K562 (cell line): ENCODE measurements at regions not wholly inside any gene's neighbourhood (a gene's known extent, or its start where the extent isn't known, plus 50 kb on each side); places are given as distances from the start of the nearest gene placed in this dataset.

Experiments used
- ATAC-seq: fragments of 200-7000 bp; cut with Tn5 transposase; 3 replicates; pipeline ENCODE4 v1.9.1; 2020; ENCODE audit warnings: moderate library complexity
- BruUV-seq: library from RNA; stranded (reverse); fragments of 400-500 nt; replicated peaks from 2 replicates; lab custom pipeline; 2021; lab: Mats Ljungman, UMichigan
- CTCF ChIA-PET: fragments of 300-600 bp; formaldehyde crosslinking; extraction: SDS; loops from one replicate; lab custom pipeline; 2021; ENCODE audit warnings: low intra/inter-chr PET ratio; lab: Yijun Ruan, JAX
- POLR2A ChIA-PET: fragments of 300-600, 350-650 bp; sonication (Branson Sonifier 250); formaldehyde crosslinking; extraction: SDS; loops from one replicate; lab custom pipeline; 2021; ENCODE audit warnings: antibody characterized with exemption, inconsistent platforms; lab: Yijun Ruan, JAX
- DNase-seq, 4 experiments: peaks; one replicate each; pipeline versions ENCODE4 v3.0.0 to v3.0.0-alpha.2; 2011 to 2018; ENCODE audit warnings: low spot score in 3 of 4, mixed read lengths in 3 of 4; ENCODE audit errors: extremely low read depth in 1 of 4
- FAIRE-seq: peaks from 2 replicates; lab custom pipeline; 2011; peaks lifted over from hg19 to GRCh38; lab: Jason Lieb, UNC
- H2AFZ ChIP-seq: 2 replicates; pipeline ENCODE4 v1.6.0; 2011; ENCODE audit warnings: low read depth, low read length, control low read depth, inconsistent platforms
- H3K27ac ChIP-seq: fragments of 200-600 bp; 3 replicates; pipeline ENCODE4 v1.8.0; 2011; ENCODE audit warnings: low read depth, mild to moderate bottlenecking, control low read depth, inconsistent platforms, low read length, moderate library complexity, mixed read lengths; ENCODE audit errors: extremely low read depth
- H3K27me3 ChIP-seq, 2 experiments: fragments of 300-600 bp in 1 of 2; 2 replicates in 1 of 2; 3 replicates in 1 of 2; pipeline versions ENCODE4 v1.6.0 to v1.8.0; 2011; ENCODE audit warnings: inconsistent platforms in 2 of 2, low read length in 2 of 2, mild to moderate bottlenecking in 1 of 2, mixed read lengths in 1 of 2, moderate library complexity in 1 of 2; ENCODE audit not compliant: control insufficient read depth in 2 of 2, insufficient read depth in 2 of 2
- H3K36me3 ChIP-seq: fragments of 300-600 bp; 3 replicates; pipeline ENCODE4 v1.8.0; 2011; ENCODE audit warnings: mild to moderate bottlenecking, low read length, inconsistent platforms; ENCODE audit not compliant: control insufficient read depth, insufficient read depth
- H3K4me1 ChIP-seq, 2 experiments: fragments of 200-600 bp in 1 of 2; replicated peaks in 1 of 2; 2 replicates in 1 of 2; 3 replicates in 1 of 2; pipeline versions ENCODE4 v1.5.1 to v1.8.0; 2011; ENCODE audit warnings: inconsistent platforms in 2 of 2, low read length in 2 of 2, mild to moderate bottlenecking in 1 of 2, mixed read lengths in 1 of 2, moderate library complexity in 1 of 2; ENCODE audit not compliant: control insufficient read depth in 2 of 2, insufficient read depth in 2 of 2
- H3K4me2 ChIP-seq: 2 replicates; pipeline ENCODE4 v1.6.1; 2011; ENCODE audit warnings: low read length, control low read depth, inconsistent platforms, mixed read lengths; ENCODE audit not compliant: insufficient read depth
- H3K4me3 ChIP-seq: fragments of 200-600 bp; sonication (generic), shearing (Covaris generic); 2 replicates; pipeline ENCODE4 v1.5.1; 2016; ENCODE audit warnings: control low read depth, inconsistent platforms
- H3K79me2 ChIP-seq: fragments of 200-600 bp; 3 replicates; pipeline ENCODE4 v1.8.0; 2011; ENCODE audit warnings: low read length, inconsistent platforms; ENCODE audit not compliant: control insufficient read depth, insufficient read depth
- H3K9ac ChIP-seq, 2 experiments: 2 replicates each; pipeline versions ENCODE4 v1.6.0 to v1.6.1; 2011; ENCODE audit warnings: low read depth in 2 of 2, low read length in 2 of 2, control low read depth in 1 of 2, inconsistent platforms in 1 of 2, mild to moderate bottlenecking in 1 of 2, mixed read lengths in 1 of 2; ENCODE audit not compliant: insufficient read depth in 1 of 2
- H3K9me1 ChIP-seq: one replicate; pipeline ENCODE4 v1.6.0; 2011; ENCODE audit warnings: inconsistent platforms, mild to moderate bottlenecking, low read length, moderate library complexity; ENCODE audit not compliant: control insufficient read depth, insufficient read depth
- H3K9me3 ChIP-seq: replicated peaks from 2 replicates; pipeline ENCODE4 v1.5.1; 2011; ENCODE audit warnings: low read depth, low read length, inconsistent platforms; ENCODE audit not compliant: control insufficient read depth, insufficient read depth
- H4K20me1 ChIP-seq: replicated peaks from 2 replicates; pipeline ENCODE4 v1.6.1; 2011; ENCODE audit warnings: low read length, inconsistent platforms, mixed read lengths; ENCODE audit not compliant: control insufficient read depth, insufficient read depth
- BRD9 ChIP-seq: fragments of 450-650 bp; IDR thresholded peaks from 2 replicates; pipeline ENCODE4 v1.6.1; 2018; ENCODE audit warnings: low read depth; ENCODE audit not compliant: partially characterized antibody
- COPS2 ChIP-seq: fragments of 450-650 bp; conservative IDR thresholded peaks from 2 replicates; pipeline ENCODE4 v1.6.1; 2016; ENCODE audit warnings: mild to moderate bottlenecking, moderate library complexity
- ETS2 ChIP-seq: IDR thresholded peaks from 2 replicates; pipeline ENCODE4 v1.6.1; 2016; ENCODE audit warnings: borderline replicate concordance, missing genetic modification characterization, mild to moderate bottlenecking, moderate library complexity, missing compliant biosample characterization; ENCODE audit not compliant: poor library complexity, severe bottlenecking
- HDGF ChIP-seq: fragments of 450-650 bp; IDR thresholded peaks from 2 replicates; pipeline ENCODE4 v1.6.1; 2016
- MED1 ChIP-seq: sonication (generic); formaldehyde crosslinking; IDR thresholded peaks from 2 replicates; pipeline ENCODE4 v1.8.1; 2023; ENCODE audit warnings: missing genetic modification reagents, borderline replicate concordance
- MTA2 ChIP-seq: fragments of 450-650 bp; IDR thresholded peaks from 2 replicates; pipeline ENCODE4 v1.6.1; 2016; ENCODE audit warnings: low read depth
- NCOA4 ChIP-seq: fragments of 450-650 bp; IDR thresholded peaks from 2 replicates; pipeline ENCODE4 v1.6.1; 2018; ENCODE audit warnings: mild to moderate bottlenecking; ENCODE audit not compliant: partially characterized antibody
- SMAD3 ChIP-seq: fragments of 450-650 bp; formaldehyde crosslinking; conservative IDR thresholded peaks from 2 replicates; pipeline ENCODE4 v1.4.0; 2020; ENCODE audit warnings: mild to moderate bottlenecking
- ZBTB8A ChIP-seq: fragments of 450-650 bp; IDR thresholded peaks from 2 replicates; pipeline ENCODE4 v1.6.1; 2018; ENCODE audit warnings: mild to moderate bottlenecking, moderate library complexity; ENCODE audit not compliant: partially characterized antibody
- ZNF717 ChIP-seq: fragments of 250-450 bp; sonication (Bioruptor Pico); IDR thresholded peaks from 2 replicates; pipeline ENCODE4 v1.5.0; 2021
- WGBS: fragments of 100-300 bp; shearing (Covaris generic); methylation state at CpG from one replicate; pipeline ENCODE4 v1.1.6; 2016; ENCODE audit warnings: low coverage, mixed read lengths; ENCODE audit not compliant: insufficient coverage; ENCODE audit errors: missing lambda C conversion rate; 5-methylcytosine and 5-hydroxymethylcytosine counted together
- in situ Hi-C: fragments of 300-500 bp; cut with MboI; formaldehyde crosslinking; loops from 4 replicates; pipeline ENCODE4 v1.15.0; 2018; ENCODE audit warnings: inconsistent platforms, mixed read lengths
- intact Hi-C: fragments of 100-400 bp; cut with micrococcal nuclease; formaldehyde crosslinking; loops from 2 replicates; pipeline ENCODE4 v1.14.2; 2022
- TF ChIP-seq, protein P1 (sequence below), 2 experiments: fragments of 450-650 bp; conservative IDR thresholded peaks; 2 replicates each; pipeline ENCODE4 v1.6.1; 2017; ENCODE audit warnings: mild to moderate bottlenecking in 2 of 2, moderate library complexity in 2 of 2
- TF ChIP-seq, protein P2 (sequence below): fragments of 250-450 bp; sonication (Bioruptor Pico); IDR thresholded peaks from 2 replicates; pipeline ENCODE4 v1.4.0; 2020; ENCODE audit warnings: mild to moderate bottlenecking, moderate library complexity
- TF ChIP-seq, protein P3 (sequence below): fragments of 250-450 bp; sonication (Bioruptor Pico); IDR thresholded peaks from 2 replicates; pipeline ENCODE4 v1.4.0; 2020; ENCODE audit warnings: mild to moderate bottlenecking
- TF ChIP-seq, protein P4 (sequence below): fragments of 450-650 bp; conservative IDR thresholded peaks from 2 replicates; pipeline ENCODE4 v1.6.1; 2016; ENCODE audit warnings: missing genetic modification characterization, low read depth, mild to moderate bottlenecking, control low read depth, missing compliant biosample characterization

DNA sequence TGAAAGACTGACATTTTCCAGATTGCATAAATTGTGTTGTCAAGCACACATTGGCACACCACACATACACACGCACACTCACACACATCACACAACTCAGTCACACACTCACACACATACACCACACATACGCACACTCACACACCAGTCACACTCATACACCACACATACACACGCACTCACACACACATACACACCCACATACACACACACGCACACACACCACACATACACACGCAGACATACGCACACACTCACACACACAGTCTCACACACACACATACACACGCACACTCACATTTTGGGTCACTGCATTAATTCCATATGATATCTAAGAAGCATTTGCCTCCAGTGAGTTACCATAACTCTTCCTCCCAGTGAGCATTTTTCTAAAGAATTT lies 578.3 kb upstream of the FRG1 start (continued):
- TF ChIP-seq, protein P1, sequence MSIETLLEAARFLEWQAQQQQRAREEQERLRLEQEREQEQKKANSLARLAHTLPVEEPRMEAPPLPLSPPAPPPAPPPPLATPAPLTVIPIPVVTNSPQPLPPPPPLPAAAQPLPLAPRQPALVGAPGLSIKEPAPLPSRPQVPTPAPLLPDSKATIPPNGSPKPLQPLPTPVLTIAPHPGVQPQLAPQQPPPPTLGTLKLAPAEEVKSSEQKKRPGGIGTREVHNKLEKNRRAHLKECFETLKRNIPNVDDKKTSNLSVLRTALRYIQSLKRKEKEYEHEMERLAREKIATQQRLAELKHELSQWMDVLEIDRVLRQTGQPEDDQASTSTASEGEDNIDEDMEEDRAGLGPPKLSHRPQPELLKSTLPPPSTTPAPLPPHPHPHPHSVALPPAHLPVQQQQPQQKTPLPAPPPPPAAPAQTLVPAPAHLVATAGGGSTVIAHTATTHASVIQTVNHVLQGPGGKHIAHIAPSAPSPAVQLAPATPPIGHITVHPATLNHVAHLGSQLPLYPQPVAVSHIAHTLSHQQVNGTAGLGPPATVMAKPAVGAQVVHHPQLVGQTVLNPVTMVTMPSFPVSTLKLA (conservative IDR thresholded peaks at IDR 0.05): no peak
- TF ChIP-seq, all 486 proteins: peak for 0

DNA sequence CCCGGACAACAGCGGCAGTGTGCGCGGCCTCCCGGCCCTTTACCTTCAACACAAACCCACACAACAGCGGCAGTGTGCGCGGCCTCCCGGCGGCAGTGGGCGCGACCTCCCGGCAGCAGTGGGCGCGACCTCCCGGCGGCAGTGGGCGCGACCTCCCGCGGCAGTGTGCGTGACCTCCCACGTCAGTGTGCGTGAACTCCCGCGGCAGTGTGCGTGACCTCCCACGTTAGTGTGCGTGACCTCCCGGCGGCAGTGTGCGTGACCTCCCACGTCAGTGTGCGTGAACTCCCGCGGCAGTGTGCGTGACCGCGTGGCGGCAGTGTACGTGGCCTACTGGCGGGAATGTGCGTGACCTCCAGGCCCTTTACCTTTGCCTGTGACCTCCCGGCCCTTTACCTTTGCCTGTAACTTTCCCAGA lies 576.6 kb upstream of the FRG1 start:
- intact Hi-C loops (no loop called here), in situ Hi-C loops (no loop called here)
- H3K36me3 ChIP-seq: no peaks in the 10 kb centered on the region
- H3K9ac ChIP-seq: no peak overlapping the region
- H3K9me1 ChIP-seq: no peaks in the 10 kb centered on the region
- FAIRE-seq (no peak), DNase-seq (no peak), ATAC-seq (no peak)
- no peak overlapping the region for H3K4me3 ChIP-seq
- ChIA-PET POLR2A (no interaction called here), CTCF (no interaction called here)
- H2AFZ ChIP-seq: no peak overlapping the region
- H3K79me2 ChIP-seq: no peaks in the 10 kb centered on the region
- no peaks in the 10 kb centered on the region for H4K20me1 ChIP-seq
- H3K27me3 ChIP-seq: no peaks in the 10 kb centered on the region
- H3K9me3 ChIP-seq: no peaks in the 10 kb centered on the region
- H3K4me1 ChIP-seq: no peaks in the 10 kb centered on the region
- no peak overlapping the region for H3K4me2 ChIP-seq
- WGBS: 26% methylated on average over 21 of the region's 44 CpGs
- H3K27ac ChIP-seq: no peak overlapping the region
- BruUV-seq: no TSS peak
- TF ChIP-seq MTA2 (no peak), SMAD3 (CRISPR knock-in tag) (no peak), HDGF (no peak), ZNF717 (CRISPR knock-in tag) (no peak), NCOA4 (no peak), BRD9 (no peak), ETS2 (tag) (no peak), ZBTB8A (no peak), MED1 (CRISPR knock-in tag) (no peak), COPS2 (no peak)
- TF ChIP-seq, protein P2, sequence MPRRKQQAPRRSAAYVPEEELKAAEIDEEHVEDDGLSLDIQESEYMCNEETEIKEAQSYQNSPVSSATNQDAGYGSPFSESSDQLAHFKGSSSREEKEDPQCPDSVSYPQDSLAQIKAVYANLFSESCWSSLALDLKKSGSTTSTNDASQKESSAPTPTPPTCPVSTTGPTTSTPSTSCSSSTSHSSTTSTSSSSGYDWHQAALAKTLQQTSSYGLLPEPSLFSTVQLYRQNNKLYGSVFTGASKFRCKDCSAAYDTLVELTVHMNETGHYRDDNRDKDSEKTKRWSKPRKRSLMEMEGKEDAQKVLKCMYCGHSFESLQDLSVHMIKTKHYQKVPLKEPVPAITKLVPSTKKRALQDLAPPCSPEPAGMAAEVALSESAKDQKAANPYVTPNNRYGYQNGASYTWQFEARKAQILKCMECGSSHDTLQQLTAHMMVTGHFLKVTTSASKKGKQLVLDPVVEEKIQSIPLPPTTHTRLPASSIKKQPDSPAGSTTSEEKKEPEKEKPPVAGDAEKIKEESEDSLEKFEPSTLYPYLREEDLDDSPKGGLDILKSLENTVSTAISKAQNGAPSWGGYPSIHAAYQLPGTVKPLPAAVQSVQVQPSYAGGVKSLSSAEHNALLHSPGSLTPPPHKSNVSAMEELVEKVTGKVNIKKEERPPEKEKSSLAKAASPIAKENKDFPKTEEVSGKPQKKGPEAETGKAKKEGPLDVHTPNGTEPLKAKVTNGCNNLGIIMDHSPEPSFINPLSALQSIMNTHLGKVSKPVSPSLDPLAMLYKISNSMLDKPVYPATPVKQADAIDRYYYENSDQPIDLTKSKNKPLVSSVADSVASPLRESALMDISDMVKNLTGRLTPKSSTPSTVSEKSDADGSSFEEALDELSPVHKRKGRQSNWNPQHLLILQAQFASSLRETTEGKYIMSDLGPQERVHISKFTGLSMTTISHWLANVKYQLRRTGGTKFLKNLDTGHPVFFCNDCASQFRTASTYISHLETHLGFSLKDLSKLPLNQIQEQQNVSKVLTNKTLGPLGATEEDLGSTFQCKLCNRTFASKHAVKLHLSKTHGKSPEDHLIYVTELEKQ (CRISPR knock-in tag): no peak
- TF ChIP-seq, protein P3, sequence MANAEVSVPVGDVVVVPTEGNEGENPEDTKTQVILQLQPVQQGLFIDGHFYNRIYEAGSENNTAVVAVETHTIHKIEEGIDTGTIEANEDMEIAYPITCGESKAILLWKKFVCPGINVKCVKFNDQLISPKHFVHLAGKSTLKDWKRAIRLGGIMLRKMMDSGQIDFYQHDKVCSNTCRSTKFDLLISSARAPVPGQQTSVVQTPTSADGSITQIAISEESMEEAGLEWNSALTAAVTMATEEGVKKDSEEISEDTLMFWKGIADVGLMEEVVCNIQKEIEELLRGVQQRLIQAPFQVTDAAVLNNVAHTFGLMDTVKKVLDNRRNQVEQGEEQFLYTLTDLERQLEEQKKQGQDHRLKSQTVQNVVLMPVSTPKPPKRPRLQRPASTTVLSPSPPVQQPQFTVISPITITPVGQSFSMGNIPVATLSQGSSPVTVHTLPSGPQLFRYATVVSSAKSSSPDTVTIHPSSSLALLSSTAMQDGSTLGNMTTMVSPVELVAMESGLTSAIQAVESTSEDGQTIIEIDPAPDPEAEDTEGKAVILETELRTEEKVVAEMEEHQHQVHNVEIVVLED (CRISPR knock-in tag): no peak
- TF ChIP-seq, protein P4, sequence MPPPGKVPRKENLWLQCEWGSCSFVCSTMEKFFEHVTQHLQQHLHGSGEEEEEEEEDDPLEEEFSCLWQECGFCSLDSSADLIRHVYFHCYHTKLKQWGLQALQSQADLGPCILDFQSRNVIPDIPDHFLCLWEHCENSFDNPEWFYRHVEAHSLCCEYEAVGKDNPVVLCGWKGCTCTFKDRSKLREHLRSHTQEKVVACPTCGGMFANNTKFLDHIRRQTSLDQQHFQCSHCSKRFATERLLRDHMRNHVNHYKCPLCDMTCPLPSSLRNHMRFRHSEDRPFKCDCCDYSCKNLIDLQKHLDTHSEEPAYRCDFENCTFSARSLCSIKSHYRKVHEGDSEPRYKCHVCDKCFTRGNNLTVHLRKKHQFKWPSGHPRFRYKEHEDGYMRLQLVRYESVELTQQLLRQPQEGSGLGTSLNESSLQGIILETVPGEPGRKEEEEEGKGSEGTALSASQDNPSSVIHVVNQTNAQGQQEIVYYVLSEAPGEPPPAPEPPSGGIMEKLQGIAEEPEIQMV (tag): no peak
